ENCODE measurements at regions not wholly inside any gene's neighbourhood (a gene's known extent, or its start where the extent isn't known, plus 50 kb on each side); places are given as distances from the start of the nearest gene placed in this dataset.

DNA sequence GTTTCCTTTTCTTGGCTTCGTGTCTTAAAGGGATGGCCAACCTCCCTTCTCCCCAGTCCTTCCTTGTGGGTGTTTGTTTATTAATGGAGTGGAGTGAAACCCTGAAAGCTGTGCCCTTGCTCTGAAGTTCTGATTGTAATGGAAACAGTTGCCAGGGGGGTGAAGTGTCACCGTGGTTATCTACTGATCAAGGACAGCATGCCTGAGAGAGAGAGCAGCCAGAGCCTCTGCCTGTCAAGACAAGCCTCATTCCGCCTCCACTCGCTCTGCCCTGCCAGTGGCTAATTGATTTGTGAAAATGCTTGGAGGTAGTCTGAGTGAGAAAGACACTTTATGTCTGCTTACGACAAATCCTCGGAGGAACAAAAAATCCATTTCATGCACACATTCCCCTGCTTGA is 143.7 kb upstream of the SLC30A5 start:
- no peaks in the 10 kb centered on the region for H3K9me3 ChIP-seq (ENCODE audit: control insufficient read depth in 1 of 2, low read length in 2 of 2)
- no peak overlapping the region for H3K9ac ChIP-seq (ENCODE audit: low read depth in 1 of 2, low read length in 2 of 2)
- no peaks in the 10 kb centered on the region for H3K36me3 ChIP-seq (ENCODE audit: control insufficient read depth in 1 of 2, insufficient read depth in 2 of 2, low read length in 2 of 2)
- H3K4me3 ChIP-seq (ENCODE audit: low read depth in 1 of 2, low read length in 2 of 2) = no peak overlapping the region
- no peaks in the 10 kb centered on the region for H3K4me1 ChIP-seq (ENCODE audit: control insufficient read depth in 1 of 2, insufficient read depth in 2 of 2, low read length in 2 of 2)
- H3K27ac ChIP-seq (ENCODE audit: low read depth, low read length) = no peak overlapping the region
- peaks cover 0 to 3% of the 10 kb centered on the region in 2 donors for H3K27me3 ChIP-seq (ENCODE audit: control insufficient read depth in 1 of 2, insufficient read depth in 2 of 2, low read length in 2 of 2)

DNA sequence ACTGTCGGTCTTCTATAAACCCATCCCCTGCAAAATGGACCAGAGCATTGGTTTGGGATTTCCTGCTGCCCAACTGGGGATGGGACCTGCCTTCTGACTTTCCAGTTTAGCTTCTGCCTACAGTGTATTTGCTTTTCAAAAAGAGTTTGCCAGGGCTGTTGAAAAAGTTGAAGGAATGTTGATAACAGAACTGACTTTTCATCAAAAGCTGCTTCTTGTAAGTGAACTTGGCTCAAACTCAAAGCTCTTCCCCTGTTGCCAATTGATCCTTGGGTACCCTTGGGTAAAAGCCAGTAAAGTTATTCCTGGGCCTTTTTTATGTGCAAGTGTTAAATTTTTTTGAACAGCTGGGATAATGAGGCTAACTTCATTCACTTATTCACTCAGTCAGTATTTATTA is 142.9 kb upstream of the SLC30A5 start:
- H3K4me3 ChIP-seq (ENCODE audit: low read depth in 1 of 2, low read length in 2 of 2) = no peak overlapping the region
- no peak overlapping the region for H3K27ac ChIP-seq (ENCODE audit: low read depth, low read length)
- no peaks in the 10 kb centered on the region for H3K36me3 ChIP-seq (ENCODE audit: control insufficient read depth in 1 of 2, insufficient read depth in 2 of 2, low read length in 2 of 2)
- peaks cover 0 to 3% of the 10 kb centered on the region in 2 donors for H3K27me3 ChIP-seq (ENCODE audit: control insufficient read depth in 1 of 2, insufficient read depth in 2 of 2, low read length in 2 of 2)
- H3K9ac ChIP-seq (ENCODE audit: low read depth in 1 of 2, low read length in 2 of 2) = no peak overlapping the region
- no peaks in the 10 kb centered on the region for H3K9me3 ChIP-seq (ENCODE audit: control insufficient read depth in 1 of 2, low read length in 2 of 2)
- H3K4me1 ChIP-seq (ENCODE audit: control insufficient read depth in 1 of 2, insufficient read depth in 2 of 2, low read length in 2 of 2) = no peaks in the 10 kb centered on the region

DNA sequence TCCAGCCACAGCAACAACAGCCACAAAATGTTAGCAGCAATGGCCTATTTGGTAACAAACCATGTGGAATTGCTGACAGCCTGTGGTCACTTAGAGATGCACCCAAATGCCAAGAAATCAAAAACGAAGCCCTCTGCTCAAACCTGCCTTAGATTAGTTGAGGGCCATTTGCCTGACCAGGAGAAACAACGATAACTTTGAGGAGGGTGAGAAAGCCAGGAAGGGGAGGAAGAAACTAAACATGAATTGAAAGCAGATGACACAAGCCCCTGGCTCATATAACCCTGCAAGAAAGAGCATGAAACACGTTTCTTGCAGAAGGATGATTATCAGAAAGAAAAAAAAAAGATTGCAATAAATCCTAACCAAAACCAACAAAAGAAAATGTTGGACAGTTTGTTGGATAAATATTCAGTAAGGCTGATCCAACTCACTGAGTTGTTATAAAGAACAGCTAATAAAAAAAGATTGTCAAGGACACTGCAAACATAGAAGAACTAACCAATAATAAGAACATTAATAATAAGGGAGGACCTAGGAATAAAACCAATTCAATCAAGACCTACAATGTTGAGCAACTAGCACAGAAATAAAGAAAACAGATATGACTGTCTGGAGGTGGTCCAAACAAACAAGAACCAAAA is 140.5 kb upstream of the SLC30A5 start:
- H3K4me3 ChIP-seq (ENCODE audit: low read depth in 1 of 2, low read length in 2 of 2) = no peak overlapping the region
- no peaks in the 10 kb centered on the region for H3K4me1 ChIP-seq (ENCODE audit: control insufficient read depth in 1 of 2, insufficient read depth in 2 of 2, low read length in 2 of 2)
- H3K27me3 ChIP-seq (ENCODE audit: control insufficient read depth in 1 of 2, insufficient read depth in 2 of 2, low read length in 2 of 2) = no peaks in the 10 kb centered on the region
- no peaks in the 10 kb centered on the region for H3K9me3 ChIP-seq (ENCODE audit: control insufficient read depth in 1 of 2, low read length in 2 of 2)
- H3K9ac ChIP-seq (ENCODE audit: low read depth in 1 of 2, low read length in 2 of 2) = no peak overlapping the region
- no peak overlapping the region for H3K27ac ChIP-seq (ENCODE audit: low read depth, low read length)
- no peaks in the 10 kb centered on the region for H3K36me3 ChIP-seq (ENCODE audit: control insufficient read depth in 1 of 2, insufficient read depth in 2 of 2, low read length in 2 of 2)

DNA sequence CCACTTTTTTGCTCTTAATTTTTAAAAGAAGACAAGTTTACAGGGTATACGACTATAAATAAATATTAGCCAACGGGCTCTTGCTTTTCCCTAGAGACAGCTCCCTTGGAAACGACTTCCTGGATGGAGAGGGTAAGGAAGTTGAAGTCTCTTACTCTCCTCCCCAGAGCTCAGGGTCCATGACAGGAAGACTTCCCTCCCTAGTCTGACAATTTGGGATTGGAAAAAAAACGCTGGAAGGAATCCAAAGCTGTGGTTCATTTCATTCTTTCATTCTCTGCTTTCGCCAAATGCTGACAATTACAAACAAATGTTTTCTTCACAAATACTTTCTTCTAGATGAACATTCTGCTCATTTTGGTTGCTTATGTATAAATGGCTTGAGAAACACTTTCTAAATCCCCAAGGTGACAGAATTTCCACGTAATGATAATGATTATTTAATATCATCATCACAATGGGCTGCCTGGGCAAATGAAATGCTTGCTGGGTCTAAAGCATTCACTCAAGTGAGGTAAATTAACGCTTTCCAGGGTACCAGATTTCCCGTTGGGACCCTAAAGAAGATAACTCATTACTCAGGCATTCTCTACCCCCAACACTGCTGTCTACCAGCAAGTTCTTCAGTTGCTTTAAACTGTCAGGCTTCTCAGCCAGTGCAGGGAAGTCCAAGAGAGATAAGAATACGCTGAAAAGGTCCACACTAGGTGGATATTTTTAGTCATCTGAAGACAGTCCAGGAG is 139.8 kb upstream of the SLC30A5 start:
- Histone ChIP-seq H3K4me3 (ENCODE audit: low read depth in 1 of 2, low read length in 2 of 2) (no peak overlapping the region), H3K4me1 (ENCODE audit: control insufficient read depth in 1 of 2, insufficient read depth in 2 of 2, low read length in 2 of 2) (no peaks in the 10 kb centered on the region), H3K36me3 (ENCODE audit: control insufficient read depth in 1 of 2, insufficient read depth in 2 of 2, low read length in 2 of 2) (no peaks in the 10 kb centered on the region), H3K9me3 (ENCODE audit: control insufficient read depth in 1 of 2, low read length in 2 of 2) (no peaks in the 10 kb centered on the region), H3K27me3 (ENCODE audit: control insufficient read depth in 1 of 2, insufficient read depth in 2 of 2, low read length in 2 of 2) (no peaks in the 10 kb centered on the region), H3K9ac (ENCODE audit: low read depth in 1 of 2, low read length in 2 of 2) (no peak overlapping the region), H3K27ac (ENCODE audit: low read depth, low read length) (no peak overlapping the region)

DNA sequence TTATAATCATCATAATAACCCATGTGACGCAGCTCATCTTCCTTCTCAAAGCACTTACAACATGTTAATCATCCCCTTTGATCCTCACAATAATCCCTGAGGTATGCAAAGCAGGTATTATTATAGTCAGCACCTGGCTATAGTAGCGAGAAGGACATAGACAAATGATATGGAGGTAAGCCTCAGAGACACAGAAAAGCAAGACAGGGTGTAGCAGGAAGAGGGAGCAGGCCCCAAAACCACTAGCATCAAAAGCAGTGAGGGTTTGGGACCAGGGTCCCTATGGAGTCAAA is 139.2 kb upstream of the SLC30A5 start:
- Histone ChIP-seq H3K9ac (ENCODE audit: low read depth in 1 of 2, low read length in 2 of 2) (no peak overlapping the region), H3K27ac (ENCODE audit: low read depth, low read length) (no peak overlapping the region), H3K36me3 (ENCODE audit: control insufficient read depth in 1 of 2, insufficient read depth in 2 of 2, low read length in 2 of 2) (no peaks in the 10 kb centered on the region), H3K27me3 (ENCODE audit: control insufficient read depth in 1 of 2, insufficient read depth in 2 of 2, low read length in 2 of 2) (no peaks in the 10 kb centered on the region), H3K9me3 (ENCODE audit: control insufficient read depth in 1 of 2, low read length in 2 of 2) (no peaks in the 10 kb centered on the region), H3K4me1 (ENCODE audit: control insufficient read depth in 1 of 2, insufficient read depth in 2 of 2, low read length in 2 of 2) (no peaks in the 10 kb centered on the region), H3K4me3 (ENCODE audit: low read depth in 1 of 2, low read length in 2 of 2) (no peak overlapping the region)

DNA sequence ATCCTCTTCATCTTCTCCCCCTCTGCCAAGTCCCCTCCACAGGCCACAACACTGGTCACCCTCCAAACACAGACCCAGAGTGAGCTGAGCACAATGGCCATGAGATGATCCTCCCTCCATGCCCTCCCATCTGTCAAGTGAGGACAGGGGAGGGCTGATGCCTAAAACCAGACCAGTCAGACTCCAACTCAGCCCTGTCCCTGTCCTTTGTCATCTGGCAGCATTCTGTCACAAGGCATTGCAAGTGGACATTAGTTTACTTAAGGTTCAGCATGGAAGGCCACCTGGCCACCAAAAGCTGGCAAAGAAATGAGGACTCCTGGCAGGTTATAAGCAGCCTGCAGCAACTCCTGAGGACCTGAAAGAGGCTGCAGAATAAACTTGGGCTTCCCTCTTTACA is 136.2 kb upstream of the SLC30A5 start:
- no peaks in the 10 kb centered on the region for H3K27me3 ChIP-seq (ENCODE audit: control insufficient read depth in 1 of 2, insufficient read depth in 2 of 2, low read length in 2 of 2)
- no peak overlapping the region for H3K4me3 ChIP-seq (ENCODE audit: low read depth in 1 of 2, low read length in 2 of 2)
- no peak overlapping the region for H3K9ac ChIP-seq (ENCODE audit: low read depth in 1 of 2, low read length in 2 of 2)
- H3K27ac ChIP-seq (ENCODE audit: low read depth, low read length) = no peak overlapping the region
- H3K36me3 ChIP-seq (ENCODE audit: control insufficient read depth in 1 of 2, insufficient read depth in 2 of 2, low read length in 2 of 2) = no peaks in the 10 kb centered on the region
- no peaks in the 10 kb centered on the region for H3K9me3 ChIP-seq (ENCODE audit: control insufficient read depth in 1 of 2, low read length in 2 of 2)
- peaks cover 4 to 6% of the 10 kb centered on the region in 2 donors for H3K4me1 ChIP-seq (ENCODE audit: control insufficient read depth in 1 of 2, insufficient read depth in 2 of 2, low read length in 2 of 2)

DNA sequence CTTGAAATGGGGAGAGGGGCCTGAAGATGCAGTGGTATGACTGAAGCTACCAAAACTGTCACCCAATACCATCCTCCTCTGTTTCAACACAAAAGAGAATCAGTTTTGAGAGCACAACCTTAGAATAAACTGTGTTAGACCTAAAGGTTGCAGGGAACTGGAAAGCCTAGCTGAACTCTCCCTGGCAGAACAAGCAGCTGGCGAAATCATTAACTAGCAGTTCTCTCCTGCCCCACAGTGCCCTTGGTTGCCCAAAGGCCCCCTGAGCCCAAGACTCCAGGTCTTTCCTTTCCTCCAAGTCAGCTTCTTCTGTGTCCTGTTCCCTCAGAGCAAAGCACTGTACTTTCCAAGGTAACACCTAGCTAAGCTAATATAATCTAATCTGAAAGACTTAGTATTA is 135.4 kb upstream of the SLC30A5 start:
- no peak overlapping the region for H3K4me3 ChIP-seq (ENCODE audit: low read depth in 1 of 2, low read length in 2 of 2)
- H3K27ac ChIP-seq (ENCODE audit: low read depth, low read length) = no peak overlapping the region
- H3K4me1 ChIP-seq (ENCODE audit: control insufficient read depth in 1 of 2, insufficient read depth in 2 of 2, low read length in 2 of 2) = peaks cover 4 to 6% of the 10 kb centered on the region in 2 donors
- H3K9me3 ChIP-seq (ENCODE audit: control insufficient read depth in 1 of 2, low read length in 2 of 2) = no peaks in the 10 kb centered on the region
- no peaks in the 10 kb centered on the region for H3K27me3 ChIP-seq (ENCODE audit: control insufficient read depth in 1 of 2, insufficient read depth in 2 of 2, low read length in 2 of 2)
- H3K9ac ChIP-seq (ENCODE audit: low read depth in 1 of 2, low read length in 2 of 2) = no peak overlapping the region
- H3K36me3 ChIP-seq (ENCODE audit: control insufficient read depth in 1 of 2, insufficient read depth in 2 of 2, low read length in 2 of 2) = no peaks in the 10 kb centered on the region

DNA sequence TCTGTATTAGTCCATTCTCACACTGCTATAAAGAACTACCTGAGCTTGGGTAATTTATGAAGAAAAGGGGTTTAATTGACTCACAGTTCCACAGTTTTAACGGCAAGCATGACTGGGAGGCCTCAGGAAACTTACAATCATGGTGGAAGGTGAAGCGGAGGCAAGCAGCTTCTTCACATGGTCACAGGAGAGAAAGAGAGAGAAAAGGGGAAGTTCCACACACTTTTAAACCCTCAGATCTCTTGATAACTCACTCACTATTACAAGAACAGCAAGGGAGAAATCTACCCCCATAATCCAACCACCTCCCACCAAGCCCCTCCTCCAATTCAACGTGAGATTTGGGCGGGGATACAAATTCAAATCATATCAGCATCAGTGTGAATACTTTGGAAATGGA is 133.4 kb upstream of the SLC30A5 start:
- H3K9ac ChIP-seq (ENCODE audit: low read depth in 1 of 2, low read length in 2 of 2) = no peak overlapping the region

DNA sequence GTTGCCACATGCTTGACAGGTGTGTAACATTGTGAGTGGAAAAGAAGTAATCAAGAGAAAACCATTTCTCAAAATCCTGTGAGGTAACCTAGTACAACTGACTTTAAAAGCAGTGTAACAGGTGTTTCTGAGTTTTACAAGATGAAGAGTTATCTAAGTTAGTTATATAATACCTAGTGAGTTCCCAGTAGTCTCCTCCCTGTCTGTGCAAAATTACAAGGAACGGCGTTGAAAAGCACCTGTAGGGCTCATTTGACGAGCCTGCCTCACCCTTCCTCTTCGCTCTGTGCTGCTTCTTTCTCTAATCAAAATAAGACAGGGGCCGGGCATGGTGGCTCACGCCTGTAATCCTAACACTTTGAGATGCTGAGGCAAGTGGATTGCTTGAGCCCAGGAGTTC is 132.9 kb upstream of the SLC30A5 start:
- Histone ChIP-seq H3K4me3 (ENCODE audit: low read depth in 1 of 2, low read length in 2 of 2) (no peak overlapping the region), H3K27ac (ENCODE audit: low read depth, low read length) (no peak overlapping the region), H3K27me3 (ENCODE audit: control insufficient read depth in 1 of 2, insufficient read depth in 2 of 2, low read length in 2 of 2) (no peaks in the 10 kb centered on the region), H3K4me1 (ENCODE audit: control insufficient read depth in 1 of 2, insufficient read depth in 2 of 2, low read length in 2 of 2) (peaks cover 4 to 6% of the 10 kb centered on the region in 2 donors), H3K9ac (ENCODE audit: low read depth in 1 of 2, low read length in 2 of 2) (no peak overlapping the region), H3K36me3 (ENCODE audit: control insufficient read depth in 1 of 2, insufficient read depth in 2 of 2, low read length in 2 of 2) (no peaks in the 10 kb centered on the region), H3K9me3 (ENCODE audit: control insufficient read depth in 1 of 2, low read length in 2 of 2) (no peaks in the 10 kb centered on the region)

More for the DNA sequence above, 133.4 kb upstream of the SLC30A5 start:
- Histone ChIP-seq H3K9me3 (ENCODE audit: control insufficient read depth in 1 of 2, low read length in 2 of 2) (no peaks in the 10 kb centered on the region), H3K4me1 (ENCODE audit: control insufficient read depth in 1 of 2, insufficient read depth in 2 of 2, low read length in 2 of 2) (peaks cover 4 to 6% of the 10 kb centered on the region in 2 donors), H3K36me3 (ENCODE audit: control insufficient read depth in 1 of 2, insufficient read depth in 2 of 2, low read length in 2 of 2) (no peaks in the 10 kb centered on the region), H3K27ac (ENCODE audit: low read depth, low read length) (no peak overlapping the region), H3K27me3 (ENCODE audit: control insufficient read depth in 1 of 2, insufficient read depth in 2 of 2, low read length in 2 of 2) (no peaks in the 10 kb centered on the region), H3K4me3 (ENCODE audit: low read depth in 1 of 2, low read length in 2 of 2) (no peak overlapping the region)

DNA sequence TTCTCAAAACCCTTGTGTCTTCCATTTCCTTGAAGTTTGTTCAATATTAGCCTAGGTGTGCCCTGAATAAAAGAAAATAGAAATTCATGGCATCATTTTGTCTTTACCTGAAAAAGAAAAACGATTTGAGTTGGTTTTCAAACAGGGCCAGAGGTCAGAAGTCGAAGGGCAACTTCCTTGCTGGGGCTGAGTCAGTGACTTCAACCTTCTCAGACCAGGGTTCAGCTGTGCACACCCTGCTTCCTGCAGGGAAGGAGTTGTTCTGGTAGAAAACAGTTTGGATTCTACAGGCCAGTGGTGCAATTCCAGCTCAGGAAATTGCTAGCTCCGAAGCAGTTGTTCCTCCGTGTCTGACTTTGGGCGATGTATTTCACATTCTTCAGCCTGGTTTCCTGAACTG is 132.1 kb upstream of the SLC30A5 start:
- no peaks in the 10 kb centered on the region for H3K36me3 ChIP-seq (ENCODE audit: control insufficient read depth in 1 of 2, insufficient read depth in 2 of 2, low read length in 2 of 2)
- no peaks in the 10 kb centered on the region for H3K27me3 ChIP-seq (ENCODE audit: control insufficient read depth in 1 of 2, insufficient read depth in 2 of 2, low read length in 2 of 2)
- no peak overlapping the region for H3K4me3 ChIP-seq (ENCODE audit: low read depth in 1 of 2, low read length in 2 of 2)
- H3K4me1 ChIP-seq (ENCODE audit: control insufficient read depth in 1 of 2, insufficient read depth in 2 of 2, low read length in 2 of 2) = peaks cover 4 to 6% of the 10 kb centered on the region in 2 donors
- no peaks in the 10 kb centered on the region for H3K9me3 ChIP-seq (ENCODE audit: control insufficient read depth in 1 of 2, low read length in 2 of 2)
- H3K27ac ChIP-seq (ENCODE audit: low read depth, low read length) = no peak overlapping the region
- H3K9ac ChIP-seq (ENCODE audit: low read depth in 1 of 2, low read length in 2 of 2) = no peak overlapping the region

All from duodenal mucosa (tissue), 2 donors.